AG09319 (cell line): ENCODE measurements at regions not wholly inside any gene's neighbourhood (a gene's known extent, or its start where the extent isn't known, plus 50 kb on each side); places are given as distances from the start of the nearest gene placed in this dataset.

Experiments used
- DNase-seq: peaks from one replicate; pipeline ENCODE4 v3.0.0-alpha.2; 2010; ENCODE audit warnings: low read depth; ENCODE audit errors: extremely low read depth
- CTCF ChIP-seq: IDR thresholded peaks from 2 replicates; pipeline ENCODE4 v1.5.1; 2011; ENCODE audit warnings: low read depth, mild to moderate bottlenecking, inconsistent platforms, low read length, moderate library complexity

- no peak for DNase-seq
- TF ChIP-seq CTCF, result no peak
Observed at GRCh38 chr3:144364737-144365136, 393.1 kb downstream of the DIPK2A start.

GRCh38 chr3:144369129-144369879 is 397.7 kb downstream of the DIPK2A start:
- no peak for TF ChIP-seq CTCF
- DNase-seq, result no peak

GRCh38 chr3:144375088-144375487 is 403.5 kb downstream of the DIPK2A start:
- TF ChIP-seq CTCF, result no peak
- DNase-seq, result no peak

- no peak for TF ChIP-seq CTCF
- DNase-seq, result no peak
Observed at GRCh38 chr3:144380849-144381248, 409.2 kb downstream of the DIPK2A start.

GRCh38 chr3:144381607-144382006 is 410.0 kb downstream of the DIPK2A start:
- no peak for TF ChIP-seq CTCF
- DNase-seq, result no peak

GRCh38 chr3:144384241-144384979 is 412.8 kb downstream of the DIPK2A start:
- TF ChIP-seq CTCF, result no peak
- DNase-seq, result no peak

GRCh38 chr3:144390786-144391185 is 419.2 kb downstream of the DIPK2A start:
- TF ChIP-seq CTCF, result no peak
- DNase-seq, result no peak
